HG02759 (cell line): ENCODE measurements at regions not wholly inside any gene's neighbourhood (a gene's known extent, or its start where the extent isn't known, plus 50 kb on each side); places are given as distances from the start of the nearest gene placed in this dataset.

Source experiments
- ATAC-seq: cut with Tn5 transposase; IDR thresholded peaks from one replicate; pipeline ENCODE4 v1.9.1; 2021; ENCODE audit warnings: mild to moderate bottlenecking, moderate library complexity; ENCODE audit not compliant: unreplicated experiment

DNA sequence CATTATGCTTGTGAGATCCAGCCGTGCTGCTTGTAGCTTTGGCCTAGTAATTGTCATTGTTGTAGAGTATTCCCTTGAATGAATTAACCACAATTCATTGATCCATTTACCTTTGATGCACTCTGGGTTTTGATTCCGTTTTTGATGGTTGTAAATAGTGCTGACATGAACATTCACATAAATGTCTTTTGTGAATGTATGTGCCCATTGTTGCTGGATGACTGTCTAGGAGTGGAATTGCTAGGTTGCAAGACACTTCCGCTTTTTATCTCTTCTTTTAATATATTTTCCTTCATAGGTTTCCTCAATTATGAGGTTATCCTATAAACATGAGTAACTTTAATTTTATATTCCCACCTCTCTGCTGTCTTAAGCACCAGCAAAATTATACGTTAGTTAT is 104.8 kb upstream of the CCDC68 start:
- ATAC-seq = no peak

- ATAC-seq = no peak
Observed at GRCh38 chr18:55054021-55054990, 95.0 kb upstream of the CCDC68 start.

DNA sequence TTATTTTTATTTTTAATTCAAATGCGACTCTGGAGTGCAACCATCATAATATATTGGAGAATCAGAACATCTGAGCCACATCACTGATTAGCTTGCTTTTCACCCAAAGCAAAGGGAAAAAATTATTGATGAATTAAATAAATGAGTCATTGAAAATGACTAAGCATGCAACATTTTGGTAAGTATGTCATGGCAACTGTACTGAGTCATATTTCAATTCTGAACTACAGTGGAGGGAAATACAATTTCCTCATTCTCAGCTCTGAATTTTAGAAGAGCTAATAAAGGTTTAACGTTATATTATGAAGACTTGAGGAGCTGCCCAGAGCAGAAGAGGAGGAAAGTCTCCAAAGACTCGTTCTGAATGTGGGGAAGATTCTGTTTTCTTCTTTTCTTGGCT is 89.6 kb upstream of the CCDC68 start:
- ATAC-seq = no peak

- no peak for ATAC-seq
Observed at GRCh38 chr18:55047546-55047945, 88.3 kb upstream of the CCDC68 start.

- ATAC-seq = no peak
Observed at GRCh38 chr18:55041366-55041765, 82.1 kb upstream of the CCDC68 start.

GRCh38 chr18:55038162-55038561 is 78.9 kb upstream of the CCDC68 start:
- no peak for ATAC-seq

GRCh38 chr18:55034742-55035141 is 75.5 kb upstream of the CCDC68 start:
- ATAC-seq = no peak

DNA sequence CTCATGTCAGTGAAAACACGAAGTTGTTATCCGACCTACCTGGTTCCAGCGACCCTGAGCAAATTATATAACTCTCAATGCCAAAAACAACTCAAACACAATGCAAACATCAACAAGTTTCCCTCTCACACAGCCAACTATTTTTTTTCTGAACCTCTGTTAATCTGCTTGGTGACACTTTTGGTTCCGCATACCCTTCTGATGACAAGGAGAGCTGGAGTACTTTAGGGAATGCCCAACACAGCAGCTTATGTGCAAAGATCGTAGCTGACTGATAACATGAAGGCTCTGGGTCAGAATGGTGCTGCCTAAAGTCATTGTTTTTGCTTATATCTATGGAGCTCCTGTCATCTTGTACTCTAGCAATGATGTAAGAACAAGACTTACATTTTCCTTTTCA is 72.7 kb upstream of the CCDC68 start:
- ATAC-seq = no peak

GRCh38 chr18:55031576-55031975 is 72.3 kb upstream of the CCDC68 start:
- ATAC-seq = no peak

GRCh38 chr18:55031164-55031563 is 71.9 kb upstream of the CCDC68 start:
- no peak for ATAC-seq

DNA sequence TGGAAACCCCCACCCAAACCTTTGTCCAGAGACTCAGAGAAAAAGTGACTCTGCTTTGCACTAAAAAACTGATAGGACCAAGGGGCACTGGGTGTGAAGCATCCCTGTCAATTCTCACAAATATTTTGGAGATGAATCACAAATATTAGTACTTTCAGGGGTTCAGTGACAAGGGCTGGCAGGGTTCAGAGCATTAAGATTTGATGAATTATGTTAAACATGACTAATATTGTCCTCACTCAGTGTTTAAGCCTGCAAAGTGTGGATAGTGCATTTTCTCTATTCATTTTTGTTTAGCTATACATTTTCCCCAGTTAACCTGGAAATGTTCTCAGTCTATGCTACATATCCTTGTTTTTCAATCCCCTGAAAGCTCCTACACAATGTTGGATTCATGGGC is 65.3 kb upstream of the CCDC68 start:
- ATAC-seq = no peak

GRCh38 chr18:55018602-55019001 is 59.3 kb upstream of the CCDC68 start:
- no peak for ATAC-seq

GRCh38 chr18:55014095-55014494 is 54.8 kb upstream of the CCDC68 start:
- ATAC-seq = no peak

- no peak for ATAC-seq
Observed at GRCh38 chr18:55013685-55014084, 54.4 kb upstream of the CCDC68 start.

GRCh38 chr18:55013086-55013485 is 53.8 kb upstream of the CCDC68 start:
- ATAC-seq = no peak

DNA sequence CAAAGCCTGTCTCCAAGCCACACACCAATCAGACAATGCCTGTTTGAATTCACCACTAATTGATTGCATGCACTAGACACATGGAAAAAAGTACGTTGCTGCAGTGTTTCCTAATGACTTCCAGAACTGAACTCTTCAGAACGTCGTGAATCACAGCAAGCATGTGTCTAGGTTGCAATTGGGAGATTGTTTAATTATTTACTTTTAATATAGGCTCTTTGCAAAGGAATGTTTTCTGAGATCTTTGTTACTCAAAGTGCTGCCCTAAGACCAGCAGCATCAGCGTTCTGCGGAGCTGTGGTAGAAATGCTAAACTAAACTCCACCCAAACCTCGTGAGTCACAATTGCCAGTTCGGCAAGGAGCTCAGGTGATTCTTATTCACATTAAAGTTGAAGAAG is 52.7 kb upstream of the CCDC68 start:
- no peak for ATAC-seq
